CD14-positive monocyte (primary cell): ENCODE measurements at regions not wholly inside any gene's neighbourhood (a gene's known extent, or its start where the extent isn't known, plus 50 kb on each side); places are given as distances from the start of the nearest gene placed in this dataset.

ENCODE experiments used
- DNase-seq, 3 donors: peaks; one replicate each; pipeline ENCODE4 v3.0.0-alpha.2; 2011 to 2022
- H2AFZ ChIP-seq: 2 replicates; pipeline ENCODE4 v1.6.0; 2012; ENCODE audit warnings: mild to moderate bottlenecking, low read depth, low read length, inconsistent platforms; ENCODE audit not compliant: insufficient read depth, poor library complexity, severe bottlenecking
- H3K27ac ChIP-seq, 2 donors: 1 replicate in 1 of 2; 2 replicates in 1 of 2; pipeline ENCODE4 v1.5.1; 2012 to 2013; ENCODE audit warnings: low read length in 2 of 2, control low read depth in 1 of 2, inconsistent platforms in 1 of 2, low read depth in 1 of 2, mild to moderate bottlenecking in 1 of 2
- H3K27me3 ChIP-seq, 2 donors: one replicate each; pipeline versions ENCODE4 v1.6.0 to v1.6.1; 2011 to 2013; ENCODE audit warnings: low read length in 2 of 2; ENCODE audit not compliant: control insufficient read depth in 2 of 2, insufficient read depth in 2 of 2
- H3K36me3 ChIP-seq, 2 donors: replicated peaks in 1 of 2; 1 replicate in 1 of 2; 2 replicates in 1 of 2; pipeline versions ENCODE4 v1.5.1 to v1.6.1; 2012 to 2013; ENCODE audit warnings: low read length in 2 of 2, control low read depth in 1 of 2, inconsistent platforms in 1 of 2, mild to moderate bottlenecking in 1 of 2; ENCODE audit not compliant: insufficient read depth in 2 of 2, control insufficient read depth in 1 of 2
- H3K4me1 ChIP-seq, 2 donors: 1 replicate in 1 of 2; 2 replicates in 1 of 2; pipeline versions ENCODE4 v1.5.1 to v1.6.1; 2012 to 2013; ENCODE audit warnings: low read length in 2 of 2, control low read depth in 1 of 2, inconsistent platforms in 1 of 2, mild to moderate bottlenecking in 1 of 2, moderate library complexity in 1 of 2; ENCODE audit not compliant: insufficient read depth in 2 of 2, control insufficient read depth in 1 of 2
- H3K4me2 ChIP-seq: replicated peaks from 2 replicates; pipeline ENCODE3; 2012; ENCODE audit warnings: low read length, moderate library complexity, mild to moderate bottlenecking; ENCODE audit not compliant: poor library complexity, severe bottlenecking; ENCODE audit errors: extremely low read depth
- H3K4me3 ChIP-seq, 3 experiments: fragments of 200-600 bp in 1 of 3; sonication (generic) in 1 of 3; replicated peaks in 1 of 3; 1 replicate in 2 of 3; 2 replicates in 1 of 3; pipeline ENCODE4 v1.5.1; 2011 to 2013; ENCODE audit warnings: low read length in 3 of 3, mild to moderate bottlenecking in 3 of 3, control low read depth in 2 of 3, low read depth in 2 of 3, inconsistent platforms in 1 of 3, moderate library complexity in 1 of 3
- H3K79me2 ChIP-seq: 2 replicates; pipeline ENCODE4 v1.6.0; 2012; ENCODE audit warnings: mild to moderate bottlenecking, control low read depth, inconsistent platforms, low read length, moderate library complexity; ENCODE audit not compliant: insufficient read depth
- H3K9ac ChIP-seq: 2 replicates; pipeline ENCODE4 v1.6.0; 2017; ENCODE audit warnings: low read length, mild to moderate bottlenecking; ENCODE audit not compliant: insufficient read depth, poor library complexity, severe bottlenecking
- H3K9me3 ChIP-seq, 2 donors: replicated peaks in 1 of 2; 1 replicate in 1 of 2; 2 replicates in 1 of 2; pipeline versions ENCODE4 v1.5.1 to v1.6.1; 2012 to 2013; ENCODE audit warnings: low read length in 2 of 2, control low read depth in 1 of 2; ENCODE audit not compliant: control insufficient read depth in 1 of 2, insufficient read depth in 1 of 2
- H4K20me1 ChIP-seq: 2 replicates; pipeline ENCODE4 v1.6.0; 2012; ENCODE audit warnings: mild to moderate bottlenecking, low read length, control low read depth, moderate library complexity; ENCODE audit not compliant: insufficient read depth
- H3K27ac Mint-ChIP-seq, 7 donors: one replicate each; pipeline ENCODE4 v1.8.0; 2020; ENCODE audit warnings: mild to moderate bottlenecking in 7 of 7, mixed read lengths in 7 of 7, moderate library complexity in 6 of 7, inconsistent platforms in 2 of 7
- H3K27me3 Mint-ChIP-seq, 3 donors: one replicate each; pipeline ENCODE4 v1.8.0; 2021 to 2022; ENCODE audit warnings: low read depth in 3 of 3, mild to moderate bottlenecking in 3 of 3, mixed read lengths in 3 of 3, moderate library complexity in 3 of 3, inconsistent platforms in 1 of 3
- H3K36me3 Mint-ChIP-seq, 2 donors: one replicate each; pipeline ENCODE4 v1.8.0; 2020; ENCODE audit warnings: mixed read lengths in 2 of 2, inconsistent platforms in 1 of 2, mild to moderate bottlenecking in 1 of 2
- H3K4me1 Mint-ChIP-seq: one replicate; pipeline ENCODE4 v1.8.0; 2020; ENCODE audit warnings: mild to moderate bottlenecking, mixed read lengths
- H3K4me3 Mint-ChIP-seq, 2 donors: one replicate each; pipeline ENCODE4 v1.8.0; 2020; ENCODE audit warnings: mild to moderate bottlenecking in 2 of 2, mixed read lengths in 2 of 2, moderate library complexity in 1 of 2
- H3K9me3 Mint-ChIP-seq, 7 donors: one replicate each; pipeline ENCODE4 v1.8.0; 2020 to 2022; ENCODE audit warnings: mixed read lengths in 7 of 7, mild to moderate bottlenecking in 6 of 7, moderate library complexity in 6 of 7, inconsistent platforms in 2 of 7
- CTCF ChIP-seq: fragments of 200-600 bp; IDR thresholded peaks from one replicate; pipeline ENCODE4 v1.8.0; 2022; ENCODE audit warnings: antibody characterized with exemption, mild to moderate bottlenecking
- WGBS: methylation state at CpG from one replicate; pipeline ENCODE4 v1.1.5; 2013; ENCODE audit warnings: missing lambda C conversion rate; ENCODE audit not compliant: insufficient coverage; 5-methylcytosine and 5-hydroxymethylcytosine counted together
- intact Hi-C, 2 donors: fragments of 100-400 bp; cut with micrococcal nuclease; formaldehyde crosslinking; loops; one replicate each; pipeline versions ENCODE4 v1.15.0 to v1.15.1; 2023

GRCh38 chr10:37712489-37713131, 144.8 kb downstream of the ZNF248 start:
- H3K4me1 ChIP-seq, result no peaks in the 10 kb centered on the region
- Mint-ChIP-seq H3K36me3 (no peaks in the 10 kb centered on the region), H3K4me1 (no peaks in the 10 kb centered on the region), H3K9me3 (peaks cover 11 to 41% (median 24%) of the 10 kb centered on the region in 7 donors), H3K27ac (no peak overlapping the region), H3K27me3 (no peaks in the 10 kb centered on the region), H3K4me3 (no peak overlapping the region)
- no peaks in the 10 kb centered on the region for H4K20me1 ChIP-seq
- H3K27ac ChIP-seq, result no peak overlapping the region
- no peak for TF ChIP-seq CTCF
- no peak overlapping the region for H3K4me3 ChIP-seq
- no peak overlapping the region for H3K9ac ChIP-seq
- intact Hi-C loops, result no loop called here
- H2AFZ ChIP-seq, result no peak overlapping the region
- no peaks in the 10 kb centered on the region for H3K27me3 ChIP-seq
- DNase-seq, result no peak
- H3K79me2 ChIP-seq, result no peaks in the 10 kb centered on the region
- peaks cover 45 to 52% of the 10 kb centered on the region in 2 donors for H3K9me3 ChIP-seq
- WGBS, result 85% methylated on average over 4 of the region's 4 CpGs
- no peaks in the 10 kb centered on the region for H3K36me3 ChIP-seq
- no peak overlapping the region for H3K4me2 ChIP-seq

- H3K4me2 ChIP-seq, result no peak overlapping the region
- no peaks in the 10 kb centered on the region for H3K27me3 ChIP-seq
- H3K4me3 ChIP-seq, result no peak overlapping the region
- H3K36me3 ChIP-seq, result no peaks in the 10 kb centered on the region
- no peak for TF ChIP-seq CTCF
- Mint-ChIP-seq H3K9me3 (peaks cover 10 to 41% (median 24%) of the 10 kb centered on the region in 7 donors), H3K4me1 (no peaks in the 10 kb centered on the region), H3K27ac (no peak overlapping the region), H3K36me3 (no peaks in the 10 kb centered on the region), H3K4me3 (no peak overlapping the region), H3K27me3 (no peaks in the 10 kb centered on the region)
- H3K4me1 ChIP-seq, result no peaks in the 10 kb centered on the region
- H3K27ac ChIP-seq, result no peak overlapping the region
- WGBS, result 91% methylated on average over 10 of the region's 13 CpGs
- no peaks in the 10 kb centered on the region for H3K79me2 ChIP-seq
- intact Hi-C loops, result no loop called here
- H3K9ac ChIP-seq, result no peak overlapping the region
- H4K20me1 ChIP-seq, result no peaks in the 10 kb centered on the region
- no peak overlapping the region for H2AFZ ChIP-seq
- H3K9me3 ChIP-seq, result peaks cover 44 to 50% of the 10 kb centered on the region in 2 donors
- DNase-seq, result no peak
These were observed 145.6 kb downstream of the ZNF248 start for GRCh38 chr10:37711617-37712488.
